Frontal cortex (tissue), 3 donors: ENCODE measurements at regions not wholly inside any gene's neighbourhood (a gene's known extent, or its start where the extent isn't known, plus 50 kb on each side); places are given as distances from the start of the nearest gene placed in this dataset.
"Not testable (repeated sequence)": the region's sequence is repeated elsewhere in the genome, so short reads cannot be mapped to it uniquely, and the experiment has no call there.

Source experiments
- DNase-seq, 2 donors: peaks; one replicate each; pipeline ENCODE4 v3.0.0; 2012; ENCODE audit warnings: low spot score in 2 of 2
- FAIRE-seq: peaks from 2 replicates; lab custom pipeline; 2012; peaks lifted over from hg19 to GRCh38; lab: Jason Lieb, UNC
- donor health status: control.
- donor health status: control.
- donor health status: control.

- DNase-seq, result no peak
- FAIRE-seq, result no peak
These were observed 200.9 kb downstream of the RPAP3 start for GRCh38 chr12:47504775-47505446.

- DNase-seq (no peak), FAIRE-seq (no peak)
These were observed 212.0 kb downstream of the RPAP3 start for GRCh38 chr12:47493801-47494200.

GRCh38 chr12:47491516-47492305 lies 214.1 kb downstream of the RPAP3 start:
- no peak for DNase-seq
- FAIRE-seq, result no peak

- DNase-seq (no peak), FAIRE-seq (no peak)
These were observed 216.9 kb downstream of the RPAP3 start for GRCh38 chr12:47488888-47489287.

GRCh38 chr12:47481041-47481440 lies 224.8 kb downstream of the RPAP3 start:
- DNase-seq (no peak), FAIRE-seq (no peak)

GRCh38 chr12:47478426-47478825 lies 227.4 kb downstream of the RPAP3 start:
- no peak for DNase-seq
- FAIRE-seq, result no peak

GRCh38 chr12:47473091-47473490 lies 232.7 kb downstream of the RPAP3 start:
- FAIRE-seq, result no peak

GRCh38 chr12:47470349-47470748 lies 235.5 kb downstream of the RPAP3 start:
- not testable (repeated sequence) for DNase-seq, FAIRE-seq

More at GRCh38 chr12:47473091-47473490, 232.7 kb downstream of the RPAP3 start:
- no peak for DNase-seq

- DNase-seq, FAIRE-seq: not testable (repeated sequence)
These were observed 241.9 kb downstream of the RPAP3 start for GRCh38 chr12:47463918-47464317.

- no peak for FAIRE-seq
- DNase-seq, result no peak
These were observed 247.6 kb downstream of the RPAP3 start for GRCh38 chr12:47458279-47458678.

- DNase-seq (no peak), FAIRE-seq (no peak)
These were observed 256.0 kb downstream of the RPAP3 start for GRCh38 chr12:47449797-47450196.

- DNase-seq (no peak), FAIRE-seq (no peak)
These were observed 263.5 kb downstream of the RPAP3 start for GRCh38 chr12:47442310-47442709.

- DNase-seq, result no peak
- FAIRE-seq, result no peak
These were observed 264.3 kb downstream of the RPAP3 start for GRCh38 chr12:47441490-47441889.

GRCh38 chr12:47438175-47438574 lies 267.7 kb downstream of the RPAP3 start:
- no peak for FAIRE-seq
- no peak for DNase-seq

GRCh38 chr12:47437570-47437969 lies 268.3 kb downstream of the RPAP3 start:
- no peak for FAIRE-seq
- no peak for DNase-seq

GRCh38 chr12:47433876-47434275 lies 272.0 kb downstream of the RPAP3 start:
- DNase-seq, result no peak

GRCh38 chr12:47426678-47427309 lies 279.0 kb downstream of the RPAP3 start:
- not testable (repeated sequence) for DNase-seq, FAIRE-seq

More at GRCh38 chr12:47433876-47434275, 272.0 kb downstream of the RPAP3 start:
- no peak for FAIRE-seq

- DNase-seq (no peak), FAIRE-seq (no peak)
These were observed 283.2 kb downstream of the RPAP3 start for GRCh38 chr12:47422611-47423010.

- FAIRE-seq (no peak), DNase-seq (no peak)
These were observed 286.3 kb downstream of the RPAP3 start for GRCh38 chr12:47419497-47419896.

GRCh38 chr12:47417955-47418354 lies 287.9 kb downstream of the RPAP3 start:
- DNase-seq (no peak), FAIRE-seq (no peak)

GRCh38 chr12:47417121-47417520 lies 288.7 kb downstream of the RPAP3 start:
- FAIRE-seq, result no peak
- DNase-seq, result no peak
